Nephron (organoid): ENCODE measurements at regions not wholly inside any gene's neighbourhood (a gene's known extent, or its start where the extent isn't known, plus 50 kb on each side); places are given as distances from the start of the nearest gene placed in this dataset.

Source experiments
- H3K27ac Mint-ChIP-seq, 3 experiments: 2 replicates each; pipeline ENCODE4 v1.8.0; 2020; ENCODE audit warnings: mixed read lengths in 3 of 3, mild to moderate bottlenecking in 2 of 3, moderate library complexity in 1 of 3
- H3K27me3 Mint-ChIP-seq: 2 replicates; pipeline ENCODE4 v1.8.0; 2021; ENCODE audit warnings: low read depth, mild to moderate bottlenecking, moderate library complexity, mixed read lengths
- H3K36me3 Mint-ChIP-seq: 2 replicates; pipeline ENCODE4 v1.8.0; 2020; ENCODE audit warnings: low read depth, mixed read lengths
- H3K4me1 Mint-ChIP-seq: 2 replicates; pipeline ENCODE4 v1.8.0; 2020; ENCODE audit warnings: mixed read lengths
- H3K4me3 Mint-ChIP-seq, 3 experiments: 2 replicates each; pipeline ENCODE4 v1.8.0; 2020; ENCODE audit warnings: mild to moderate bottlenecking in 3 of 3, mixed read lengths in 3 of 3, moderate library complexity in 2 of 3
- H3K9me3 Mint-ChIP-seq: 2 replicates; pipeline ENCODE4 v1.8.0; 2020; ENCODE audit warnings: mixed read lengths
- CTCF ChIP-seq, 3 experiments: fragments of 200-600 bp; sonication (generic); IDR thresholded peaks; one replicate each; pipeline ENCODE4 v1.5.0; 2021; ENCODE audit warnings: antibody characterized with exemption in 3 of 3; ENCODE audit not compliant: unreplicated experiment in 3 of 3

DNA sequence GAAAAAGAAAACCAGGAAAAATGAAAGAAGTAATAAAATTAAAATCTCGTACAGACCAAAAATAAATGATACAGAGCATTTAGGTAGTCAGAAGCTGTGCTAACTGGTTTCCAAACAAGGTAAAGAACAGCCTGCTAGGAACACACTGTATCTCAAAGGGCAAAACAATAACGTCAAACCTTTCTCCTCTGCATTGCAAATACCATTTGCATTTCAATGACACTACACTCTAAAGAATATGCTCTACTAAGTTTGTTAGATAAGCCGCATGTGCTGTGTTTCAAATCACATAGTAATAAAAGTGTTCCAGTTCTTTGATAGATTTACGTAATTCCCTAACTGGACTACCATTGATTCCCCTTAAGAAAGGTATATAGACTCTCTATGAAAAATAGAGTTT lies 648.8 kb downstream of the PLA2G4A start:
- no peak overlapping the region for H3K27ac Mint-ChIP-seq
- TF ChIP-seq CTCF (IDR thresholded peaks at IDR 0.05; ENCODE audit: unreplicated experiment in 3 of 3), result no peak
- no peak overlapping the region for H3K4me3 Mint-ChIP-seq
- H3K36me3 Mint-ChIP-seq, result no peaks in the 10 kb centered on the region
- peaks cover 12% of the 10 kb centered on the region for H3K4me1 Mint-ChIP-seq
- H3K27me3 Mint-ChIP-seq, result no peaks in the 10 kb centered on the region
- peaks cover 3% of the 10 kb centered on the region for H3K9me3 Mint-ChIP-seq

DNA sequence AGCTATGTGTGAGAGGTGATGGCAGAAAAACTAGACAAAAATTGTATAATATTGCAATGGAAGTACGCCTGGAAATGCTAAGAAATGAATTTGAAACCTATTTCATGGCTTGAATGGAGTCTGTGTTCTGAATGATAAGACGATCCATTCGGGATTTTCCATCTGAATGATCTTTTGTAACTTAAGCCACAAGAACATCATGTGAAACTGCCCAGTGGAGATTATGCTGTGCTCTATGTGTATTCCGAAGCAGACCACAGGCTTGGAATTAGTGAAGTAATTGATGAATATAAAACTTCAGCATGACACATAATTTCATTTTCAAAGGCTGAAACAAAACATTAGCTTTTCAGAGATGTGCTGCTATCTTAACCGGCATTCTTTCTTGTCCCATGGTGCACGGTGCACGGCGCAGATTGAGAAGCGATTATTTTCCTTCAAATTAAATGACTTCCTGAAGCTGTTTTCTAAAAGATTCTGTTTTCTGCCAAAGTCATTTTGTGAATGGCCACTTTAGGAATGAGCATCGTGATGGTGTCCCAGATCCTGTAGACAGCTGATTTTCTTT lies 652.9 kb downstream of the PLA2G4A start:
- Mint-ChIP-seq H3K27me3 (no peaks in the 10 kb centered on the region), H3K4me1 (peaks cover 9% of the 10 kb centered on the region), H3K9me3 (peaks cover 3% of the 10 kb centered on the region), H3K27ac (no peak overlapping the region), H3K4me3 (no peak overlapping the region), H3K36me3 (no peaks in the 10 kb centered on the region)
- TF ChIP-seq CTCF (IDR thresholded peaks at IDR 0.05; ENCODE audit: unreplicated experiment in 3 of 3), result no peak

DNA sequence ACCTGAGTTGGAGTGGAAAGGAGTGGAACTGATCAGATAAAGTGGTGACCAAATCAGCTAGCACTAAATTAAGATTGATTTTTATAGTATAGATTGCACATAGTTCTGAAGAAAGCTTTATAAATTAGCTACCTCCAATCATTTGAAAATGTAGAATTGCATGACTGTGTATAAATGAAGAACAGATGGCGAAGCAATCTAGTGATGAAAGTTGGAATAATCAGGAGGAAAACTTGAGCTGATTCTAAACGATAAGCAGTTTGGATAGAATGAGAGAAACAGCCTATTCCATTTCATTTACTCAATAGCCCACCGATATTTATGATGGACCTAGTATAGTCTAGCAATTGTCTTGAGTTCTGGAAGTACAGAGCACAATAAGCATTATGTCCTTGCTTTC lies 661.5 kb downstream of the PLA2G4A start:
- H3K4me3 Mint-ChIP-seq, result no peak overlapping the region
- no peak for TF ChIP-seq CTCF (IDR thresholded peaks at IDR 0.05; ENCODE audit: unreplicated experiment in 3 of 3)
- no peaks in the 10 kb centered on the region for H3K36me3 Mint-ChIP-seq
- no peaks in the 10 kb centered on the region for H3K4me1 Mint-ChIP-seq
- H3K9me3 Mint-ChIP-seq, result no peaks in the 10 kb centered on the region
- H3K27ac Mint-ChIP-seq, result no peak overlapping the region
- H3K27me3 Mint-ChIP-seq, result no peaks in the 10 kb centered on the region

DNA sequence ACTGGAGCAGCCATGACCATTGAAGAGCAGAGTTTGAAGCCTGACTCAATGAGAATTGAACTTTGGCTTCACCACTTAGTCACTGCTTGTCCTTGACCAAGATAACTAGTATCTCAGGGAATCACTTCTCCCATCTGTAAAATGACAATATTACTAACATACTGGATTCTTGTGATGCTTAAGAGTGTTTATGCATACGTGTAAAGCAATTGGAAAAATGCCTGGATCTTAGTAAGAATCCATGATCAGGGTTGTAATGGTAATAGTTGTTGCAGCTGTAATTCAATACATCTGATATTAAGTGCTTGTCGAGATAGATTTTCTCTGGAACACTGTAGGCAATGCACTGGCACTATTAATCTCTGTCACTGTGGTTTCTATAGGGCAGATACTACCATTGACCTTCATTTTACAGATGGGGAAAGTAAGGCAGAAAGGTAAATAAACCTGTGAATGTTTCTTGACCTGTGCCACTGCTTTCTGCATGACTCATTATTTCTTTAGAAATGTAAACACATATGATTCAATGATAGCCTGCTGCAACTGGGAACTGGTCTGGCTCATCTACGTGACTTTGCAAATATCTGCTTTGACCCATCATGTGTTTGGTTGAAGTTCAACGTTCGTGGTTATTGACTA lies 662.5 kb downstream of the PLA2G4A start:
- Mint-ChIP-seq H3K4me1 (no peaks in the 10 kb centered on the region), H3K36me3 (no peaks in the 10 kb centered on the region), H3K9me3 (no peaks in the 10 kb centered on the region), H3K27me3 (no peaks in the 10 kb centered on the region), H3K27ac (no peak overlapping the region), H3K4me3 (no peak overlapping the region)
- TF ChIP-seq CTCF (IDR thresholded peaks at IDR 0.05; ENCODE audit: unreplicated experiment in 3 of 3), result no peak

DNA sequence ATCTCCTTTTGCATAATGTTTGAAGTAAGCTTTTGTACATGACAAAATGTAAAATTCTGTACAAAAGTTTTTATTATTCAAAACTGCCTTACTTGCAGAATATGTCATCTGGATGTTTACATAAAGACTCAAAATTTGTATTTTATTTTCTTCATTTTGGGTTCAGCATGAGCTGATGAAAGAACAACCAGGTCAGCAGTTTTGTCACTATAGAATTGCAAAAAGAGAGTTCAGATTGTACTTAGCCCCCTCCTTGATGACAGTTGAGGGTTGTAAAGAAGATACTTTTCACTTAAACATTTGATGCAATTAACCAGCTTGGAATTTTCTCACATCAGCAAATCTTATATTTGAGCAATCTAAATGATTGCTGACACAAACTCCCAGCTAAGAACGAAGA lies 669.3 kb downstream of the PLA2G4A start:
- H3K27me3 Mint-ChIP-seq, result no peaks in the 10 kb centered on the region
- H3K27ac Mint-ChIP-seq, result no peak overlapping the region
- no peaks in the 10 kb centered on the region for H3K36me3 Mint-ChIP-seq
- TF ChIP-seq CTCF (IDR thresholded peaks at IDR 0.05; ENCODE audit: unreplicated experiment in 3 of 3), result no peak
- no peak overlapping the region for H3K4me3 Mint-ChIP-seq
- no peaks in the 10 kb centered on the region for H3K4me1 Mint-ChIP-seq
- H3K9me3 Mint-ChIP-seq, result no peaks in the 10 kb centered on the region

- H3K27ac Mint-ChIP-seq, result no peak overlapping the region
- no peaks in the 10 kb centered on the region for H3K27me3 Mint-ChIP-seq
- no peaks in the 10 kb centered on the region for H3K36me3 Mint-ChIP-seq
- peaks cover 2% of the 10 kb centered on the region for H3K4me1 Mint-ChIP-seq
- H3K9me3 Mint-ChIP-seq, result no peaks in the 10 kb centered on the region
- no peak overlapping the region for H3K4me3 Mint-ChIP-seq
- no peak for TF ChIP-seq CTCF (IDR thresholded peaks at IDR 0.05; ENCODE audit: unreplicated experiment in 3 of 3)
These were observed 676.0 kb downstream of the PLA2G4A start for GRCh38 chr1:187504779-187505178.
